HK-2 (cell line): ENCODE measurements at regions not wholly inside any gene's neighbourhood (a gene's known extent, or its start where the extent isn't known, plus 50 kb on each side); places are given as distances from the start of the nearest gene placed in this dataset.

Experiments used
- DNase-seq: peaks from one replicate; pipeline ENCODE4 v3.0.0-alpha.2; 2018; ENCODE audit not compliant: unreplicated experiment

GRCh38 chr6:8758412-8758811 is 323.1 kb upstream of the SLC35B3 start:
- no peak for DNase-seq

- DNase-seq, result no peak
Measured at GRCh38 chr6:8750627-8751026, 315.3 kb upstream of the SLC35B3 start.

DNA sequence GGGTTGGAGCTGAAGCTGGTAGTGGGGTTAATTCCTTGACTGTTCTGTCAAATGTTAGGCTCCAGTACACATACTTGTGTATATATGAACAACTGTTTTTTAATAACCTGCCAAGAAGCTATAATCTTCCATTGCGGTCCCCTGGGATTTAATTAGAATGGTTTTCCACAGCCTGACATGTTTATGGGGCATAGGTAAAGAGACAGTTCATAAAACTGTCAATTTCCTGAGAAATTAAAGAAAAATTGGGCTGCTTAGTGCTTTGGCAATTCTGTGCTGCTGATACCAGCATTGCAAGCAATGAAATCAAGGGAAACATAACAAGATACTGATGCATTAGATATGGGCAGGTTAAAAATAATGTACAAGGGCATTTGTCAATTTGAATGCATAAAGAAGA is 314.1 kb upstream of the SLC35B3 start:
- DNase-seq, result no peak

DNA sequence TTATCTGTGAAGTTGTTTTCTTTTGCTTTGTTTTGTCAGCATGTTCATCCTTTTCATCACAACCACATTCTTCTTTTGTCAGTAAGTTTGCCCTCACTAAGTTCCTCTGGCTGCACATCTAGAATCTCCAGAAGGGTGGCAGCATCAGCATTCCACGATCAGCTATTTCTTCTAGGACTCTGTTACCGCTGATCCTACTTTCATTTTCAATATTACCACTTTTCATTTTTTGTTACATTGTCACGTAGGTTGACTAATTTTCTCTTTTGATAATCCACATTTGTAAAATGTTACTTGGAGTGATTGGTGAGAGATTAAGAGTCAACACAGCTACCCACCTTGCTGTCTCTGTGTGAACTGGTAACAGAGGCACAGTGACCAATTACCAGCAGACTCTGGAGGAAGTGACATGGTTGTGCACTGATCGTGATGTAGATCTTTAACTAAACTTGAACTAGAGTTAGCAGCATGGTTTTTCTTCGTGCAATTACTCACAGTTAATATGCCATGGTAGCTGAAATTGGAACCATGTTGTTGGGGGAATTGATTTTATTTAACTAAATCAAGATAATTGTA is 307.9 kb upstream of the SLC35B3 start:
- no peak for DNase-seq

DNA sequence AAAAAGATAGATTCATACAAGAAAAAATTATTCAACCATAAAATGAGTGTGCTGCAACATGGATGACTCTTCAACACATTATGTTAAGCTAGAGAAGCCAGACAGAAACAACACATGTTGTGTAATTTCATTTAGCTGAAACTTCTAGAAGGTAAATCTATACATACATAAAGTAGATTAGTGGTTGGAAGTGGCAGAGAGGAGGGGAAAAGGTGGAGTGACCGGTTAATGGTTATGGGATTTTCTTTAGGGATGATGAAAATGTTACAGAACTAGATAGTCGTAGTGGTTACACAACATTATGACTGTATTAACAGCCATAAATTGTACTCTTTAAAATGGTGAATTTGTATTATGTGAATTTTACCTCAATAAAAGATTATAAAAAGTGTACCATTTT is 304.1 kb upstream of the SLC35B3 start:
- no peak for DNase-seq

- no peak for DNase-seq
Measured at GRCh38 chr6:8738951-8739350, 303.6 kb upstream of the SLC35B3 start.

GRCh38 chr6:8736156-8736895 is 301.0 kb upstream of the SLC35B3 start:
- DNase-seq, result no peak

DNA sequence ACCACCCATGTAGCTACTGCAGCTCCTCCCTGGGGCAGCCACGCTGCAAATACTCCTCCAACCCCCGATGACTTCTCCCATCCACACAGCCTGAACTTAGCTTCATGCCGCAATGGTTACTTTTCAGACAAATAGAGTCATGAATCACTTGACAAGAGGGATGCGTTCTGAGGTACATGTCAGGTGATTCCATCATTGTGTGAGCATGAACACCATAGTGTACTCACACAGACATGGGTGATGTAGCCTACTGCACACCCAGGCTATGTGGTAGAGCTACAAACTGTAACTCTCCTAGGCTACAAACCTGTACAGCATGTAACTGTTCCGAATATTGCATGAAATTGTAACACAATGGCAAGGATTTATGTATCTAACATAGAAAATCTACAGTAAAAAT is 298.5 kb upstream of the SLC35B3 start:
- DNase-seq, result no peak

GRCh38 chr6:8731874-8732273 is 296.5 kb upstream of the SLC35B3 start:
- DNase-seq, result no peak

DNA sequence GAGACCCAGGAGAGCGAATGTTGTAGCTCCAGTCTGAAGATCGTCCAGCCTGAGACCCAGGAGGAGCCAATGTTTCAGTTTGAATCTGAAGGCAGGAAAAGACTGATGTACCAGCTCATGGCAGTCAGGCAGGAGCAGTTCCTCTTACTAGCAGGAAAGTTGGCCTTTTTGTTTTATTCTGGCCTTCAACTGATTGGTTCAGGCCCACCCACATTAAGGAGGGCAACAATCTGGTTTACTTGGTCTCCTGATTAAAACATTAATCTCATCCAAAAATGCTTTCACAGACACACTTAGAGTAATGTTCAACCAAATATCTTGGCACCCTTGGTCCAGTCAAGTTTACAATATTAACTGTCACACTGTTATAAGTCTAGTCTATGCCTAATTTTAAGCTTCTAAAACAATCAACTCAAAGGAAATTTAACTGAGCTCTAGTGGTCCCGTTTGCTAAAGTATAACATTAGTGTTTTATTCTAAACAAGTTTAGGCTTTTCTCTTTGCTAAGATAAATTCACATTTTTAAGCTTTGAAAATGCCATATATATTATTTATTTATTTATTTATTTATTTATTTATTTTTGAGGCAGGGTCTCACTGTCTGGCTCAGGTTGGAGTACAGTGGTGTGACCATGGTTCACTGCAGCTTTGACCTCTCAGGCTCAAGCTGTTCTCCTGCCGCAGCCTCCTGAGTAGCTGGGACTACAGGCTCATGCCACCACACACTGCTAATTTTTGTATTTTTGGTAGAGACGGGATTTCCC is 275.5 kb upstream of the SLC35B3 start:
- DNase-seq, result no peak

DNA sequence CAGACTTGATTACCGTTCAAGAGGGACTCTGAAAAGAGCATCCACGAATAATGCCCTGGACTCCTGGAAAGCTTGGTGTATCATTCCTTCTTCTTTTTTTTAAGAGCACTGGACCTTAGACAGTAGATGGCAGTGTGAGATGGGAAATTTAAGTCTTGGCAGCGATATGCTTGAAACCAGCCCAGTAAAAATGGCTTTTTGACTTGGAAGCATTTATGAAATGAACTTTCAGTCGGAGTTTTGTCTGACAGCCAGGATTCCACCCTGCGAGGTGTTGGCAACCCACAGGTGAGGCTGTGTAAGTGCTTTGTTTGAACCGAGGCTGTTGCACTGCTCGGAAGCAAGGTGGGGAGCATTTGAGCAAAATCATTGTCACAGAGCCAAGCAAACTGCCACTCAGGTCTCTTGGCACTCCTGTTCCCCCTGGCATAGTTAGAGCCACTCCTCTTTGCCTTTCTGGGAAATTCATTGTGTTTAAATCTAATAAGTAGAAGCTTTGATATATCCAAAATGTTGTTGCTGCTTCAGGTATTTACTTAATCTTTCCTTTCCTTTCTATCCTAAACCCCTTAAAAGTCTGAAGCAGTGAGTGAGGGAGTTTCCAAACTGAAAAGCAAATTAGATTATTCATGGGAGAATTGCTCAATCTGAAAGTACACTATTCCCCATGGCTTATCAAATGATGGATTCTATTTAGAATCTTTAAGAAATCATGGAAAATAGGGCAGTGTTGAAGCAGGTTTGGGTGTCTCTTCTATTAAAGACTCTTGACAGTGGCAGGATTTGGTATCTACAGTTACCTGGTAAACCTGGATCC is 272.8 kb upstream of the SLC35B3 start:
- no peak for DNase-seq

DNA sequence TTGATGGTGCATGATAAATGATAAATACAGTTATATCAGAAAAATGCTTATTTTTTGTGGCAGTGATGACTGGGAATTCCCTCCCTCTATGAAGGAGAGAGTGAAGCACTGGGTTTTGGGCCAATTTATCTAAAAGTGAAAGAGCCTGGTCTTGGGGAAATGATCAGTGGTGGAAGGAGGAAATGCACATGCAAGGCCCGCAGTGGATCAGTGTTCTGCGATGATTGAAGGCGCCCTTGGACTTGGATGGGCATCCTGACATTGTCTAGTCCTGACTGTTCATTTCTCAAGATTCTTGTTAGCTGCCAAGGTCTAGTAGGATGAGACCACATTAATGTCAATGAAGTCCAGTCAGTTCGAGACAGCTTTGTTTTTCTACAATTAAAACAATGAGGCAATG is 272.0 kb upstream of the SLC35B3 start:
- no peak for DNase-seq

DNA sequence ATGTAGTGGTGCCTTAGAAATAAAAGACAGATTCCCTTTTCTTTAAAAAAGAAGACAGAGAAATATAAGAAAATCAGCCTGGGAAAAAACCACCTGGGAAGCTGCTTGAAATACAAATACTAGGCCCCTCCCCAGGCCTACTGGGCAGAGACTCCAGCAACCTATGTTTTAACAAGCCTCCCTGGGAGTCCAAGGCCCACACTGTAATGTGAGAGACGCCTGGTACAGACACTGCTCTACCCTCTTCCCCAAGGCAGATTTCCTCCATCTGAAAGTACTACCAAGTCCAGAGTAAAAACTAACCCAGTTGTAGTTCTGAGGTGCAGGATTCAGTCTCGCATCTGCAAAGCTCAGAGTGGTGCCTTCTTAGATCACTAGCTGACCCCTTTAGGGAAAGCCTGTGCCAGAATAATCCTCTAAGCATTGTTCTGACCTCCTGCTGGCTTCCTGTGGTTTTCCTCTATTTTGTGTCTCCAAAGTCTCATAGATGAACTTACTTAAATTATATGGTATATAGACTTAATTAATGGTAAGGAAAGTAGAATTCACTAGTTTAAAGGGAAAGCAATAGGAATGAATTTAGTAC is 270.2 kb upstream of the SLC35B3 start:
- no peak for DNase-seq

- no peak for DNase-seq
Measured at GRCh38 chr6:8703059-8703458, 267.7 kb upstream of the SLC35B3 start.

DNA sequence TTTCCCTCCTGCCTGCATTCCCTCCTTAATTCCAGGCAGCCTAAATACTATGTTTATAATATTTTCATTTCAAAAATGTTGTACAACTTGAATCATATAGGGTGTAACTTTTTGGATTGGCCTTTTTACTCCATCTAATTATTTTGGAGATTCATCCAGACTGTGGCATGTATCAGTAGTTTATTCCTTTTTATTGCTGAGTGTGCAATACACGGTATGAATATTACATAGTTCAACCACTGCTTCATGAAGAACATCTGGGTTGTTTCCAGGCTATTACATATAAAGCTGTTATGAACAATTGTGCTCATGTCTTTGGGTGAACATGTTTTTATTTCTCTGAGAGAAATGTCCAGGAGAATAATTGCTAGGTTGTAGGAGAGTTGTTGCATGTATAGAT is 253.5 kb upstream of the SLC35B3 start:
- no peak for DNase-seq

DNA sequence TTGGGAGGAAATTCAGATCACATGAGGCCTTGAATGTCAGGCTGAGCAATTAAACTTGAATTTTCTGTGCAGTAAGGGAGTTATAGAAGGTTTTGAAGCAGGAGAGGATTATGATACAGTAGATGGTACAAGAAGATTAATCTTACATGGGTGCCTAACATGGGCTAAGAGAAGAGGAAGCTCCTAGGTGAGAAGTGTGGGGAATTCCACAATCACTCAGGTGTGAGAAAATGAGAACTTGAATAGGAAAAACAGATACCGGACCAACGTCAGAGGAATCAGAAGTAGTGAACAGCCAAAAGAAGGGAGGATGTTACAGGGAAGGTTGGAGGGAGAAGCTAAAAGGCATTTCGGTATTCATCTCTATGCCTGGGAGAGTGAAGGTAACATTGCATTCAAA is 250.7 kb upstream of the SLC35B3 start:
- no peak for DNase-seq

- no peak for DNase-seq
Measured at GRCh38 chr6:8683204-8683603, 247.9 kb upstream of the SLC35B3 start.

GRCh38 chr6:8679823-8680222 is 244.5 kb upstream of the SLC35B3 start:
- no peak for DNase-seq

- no peak for DNase-seq
Measured at GRCh38 chr6:8678466-8678865, 243.1 kb upstream of the SLC35B3 start.

GRCh38 chr6:8674126-8674525 is 238.8 kb upstream of the SLC35B3 start:
- no peak for DNase-seq

GRCh38 chr6:8672882-8673281 is 237.5 kb upstream of the SLC35B3 start:
- DNase-seq, result no peak

- no peak for DNase-seq
Measured at GRCh38 chr6:8670792-8671191, 235.4 kb upstream of the SLC35B3 start.
